Endothelial cell of umbilical vein (primary cell): ENCODE measurements at regions not wholly inside any gene's neighbourhood (a gene's known extent, or its start where the extent isn't known, plus 50 kb on each side); places are given as distances from the start of the nearest gene placed in this dataset.

Source experiments
- CTCF ChIP-seq, 2 donors: IDR thresholded peaks; 1 replicate in 1 of 2; 2 replicates in 1 of 2; pipeline ENCODE4 v1.5.1; 2011; ENCODE audit warnings: low read length in 2 of 2, mild to moderate bottlenecking in 2 of 2, moderate library complexity in 2 of 2, control low read depth in 1 of 2, inconsistent platforms in 1 of 2, low read depth in 1 of 2; ENCODE audit not compliant: insufficient read depth in 1 of 2; ENCODE audit errors: extremely low read depth in 1 of 2
- JUN ChIP-seq: IDR thresholded peaks from 2 replicates; pipeline ENCODE4 v1.6.1; 2011; ENCODE audit warnings: borderline replicate concordance, low read depth; ENCODE audit not compliant: insufficient read length, insufficient read depth

GRCh38 chr18:29171892-29172755, 995.2 kb upstream of the CDH2 start:
- TF ChIP-seq JUN (no peak), CTCF (IDR thresholded peaks at IDR 0.05; ENCODE audit: extremely low read depth in 1 of 2, insufficient read depth in 1 of 2, low read depth in 1 of 2, low read length in 2 of 2) (no peak)
